NCI-H2029 treated with DMSO at 0.1 percent for 48 hours (cell line): ENCODE measurements at regions not wholly inside any gene's neighbourhood (a gene's known extent, or its start where the extent isn't known, plus 50 kb on each side); places are given as distances from the start of the nearest gene placed in this dataset.

Source experiments
- DNase-seq: peaks from one replicate; lab custom pipeline; 2025; lab: John Stamatoyannopoulos, UW

GRCh38 chr13:105790923-105791322 is 744.5 kb downstream of the EFNB2 start:
- DNase-seq, result no peak

DNA sequence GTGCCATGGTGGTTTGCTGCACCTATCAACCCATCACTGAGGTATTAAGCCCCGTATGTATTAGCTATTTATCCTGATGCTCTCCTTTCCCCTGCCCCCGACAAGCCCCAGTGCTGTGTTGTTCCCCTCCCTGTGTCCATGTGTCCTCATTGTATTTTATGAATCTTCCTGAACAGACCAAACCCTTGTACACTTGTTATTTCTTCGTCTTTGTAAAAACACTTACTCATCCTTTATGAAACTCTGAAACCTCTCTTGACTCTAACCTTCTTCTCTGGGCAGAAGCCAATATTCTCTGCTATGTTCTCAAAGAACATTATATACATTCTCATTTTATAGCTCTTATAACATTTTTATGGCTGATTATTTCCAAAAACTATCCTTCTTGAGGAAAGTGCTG is 746.9 kb downstream of the EFNB2 start:
- no peak for DNase-seq

DNA sequence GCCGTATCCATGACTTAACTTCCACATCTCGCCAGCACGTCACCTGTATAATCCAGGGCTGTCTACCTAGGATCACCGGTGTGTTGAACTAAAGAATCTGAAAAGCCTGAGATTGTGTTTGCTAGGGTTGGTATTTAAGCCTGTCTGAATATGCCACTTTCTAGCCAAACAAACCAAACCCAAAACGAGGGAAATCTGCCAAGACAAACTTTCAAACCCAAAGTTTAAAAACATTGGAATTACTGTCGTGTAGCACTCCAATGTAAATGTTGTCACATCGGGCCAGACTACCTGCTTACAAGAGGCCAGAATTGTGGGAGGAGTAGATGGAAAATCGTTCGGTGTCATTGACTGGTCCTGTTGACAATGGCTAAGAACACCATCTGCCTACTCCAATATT is 747.8 kb downstream of the EFNB2 start:
- DNase-seq, result no peak

- DNase-seq, result no peak
Observed at GRCh38 chr13:105785436-105785835, 750.0 kb downstream of the EFNB2 start.

- no peak for DNase-seq
Observed at GRCh38 chr13:105783261-105783660, 752.2 kb downstream of the EFNB2 start.

GRCh38 chr13:105778196-105778595 is 757.3 kb downstream of the EFNB2 start:
- DNase-seq, result no peak

GRCh38 chr13:105774739-105775460 is 760.6 kb downstream of the EFNB2 start:
- no peak for DNase-seq

- no peak for DNase-seq
Observed at GRCh38 chr13:105773863-105774538, 761.5 kb downstream of the EFNB2 start.

DNA sequence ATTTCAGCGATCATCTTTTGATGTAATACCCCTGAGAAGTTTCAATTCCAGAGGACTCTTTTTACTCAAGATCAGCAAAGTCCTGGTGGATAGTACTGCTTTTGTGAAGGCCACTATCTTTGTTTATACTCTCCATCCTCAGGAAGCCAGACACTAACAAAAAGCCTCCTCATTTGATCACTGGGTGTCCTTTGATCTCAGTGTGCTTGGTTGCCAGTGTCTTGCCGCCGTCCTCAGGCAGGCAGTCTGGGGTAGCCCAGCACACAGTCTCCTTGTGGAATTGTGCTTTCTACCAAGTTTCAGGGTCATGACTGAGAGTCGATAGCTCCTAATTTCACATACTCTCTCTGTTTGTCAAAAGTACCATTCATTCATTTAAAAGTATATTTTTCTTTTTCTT is 762.2 kb downstream of the EFNB2 start:
- no peak for DNase-seq

DNA sequence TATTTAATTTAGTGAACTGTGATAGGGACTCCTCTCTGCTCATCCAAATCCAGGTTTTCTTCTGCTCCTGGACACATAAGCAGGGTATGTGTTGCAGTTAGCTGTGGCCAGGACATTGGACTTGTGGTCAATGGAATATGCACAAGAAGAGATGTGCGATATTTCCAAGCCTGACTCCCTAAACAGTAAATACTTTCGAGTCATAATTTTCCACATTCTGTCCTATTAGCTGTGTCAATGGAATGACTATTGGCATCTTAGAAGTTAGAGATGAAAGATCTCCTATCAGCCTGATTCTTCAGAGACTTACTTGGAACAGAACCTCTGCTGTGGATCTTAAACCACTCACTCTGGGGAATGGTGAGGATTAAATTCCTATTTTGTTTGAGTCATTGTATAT is 771.0 kb downstream of the EFNB2 start:
- DNase-seq, result no peak

DNA sequence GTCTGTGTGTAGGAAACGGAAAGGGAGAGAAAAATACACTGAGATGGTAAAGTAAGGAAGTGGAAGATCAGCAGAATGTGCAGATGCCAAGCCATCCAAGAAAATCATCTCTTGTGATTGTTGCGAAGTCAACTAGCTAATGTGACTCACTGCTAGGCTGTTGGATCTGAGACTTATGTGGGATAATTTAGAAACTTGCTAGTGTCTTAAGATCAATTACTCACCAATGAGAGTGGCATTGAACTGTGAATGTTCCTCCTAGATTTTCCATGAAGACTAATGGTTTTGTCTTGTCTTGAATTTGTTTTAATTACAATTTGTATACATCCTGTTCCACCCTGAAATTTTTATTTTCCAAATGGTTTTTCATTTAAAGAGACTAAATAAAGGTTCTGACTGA is 771.6 kb downstream of the EFNB2 start:
- no peak for DNase-seq

- DNase-seq, result no peak
Observed at GRCh38 chr13:105762096-105762495, 773.4 kb downstream of the EFNB2 start.

GRCh38 chr13:105758918-105759860 is 776.3 kb downstream of the EFNB2 start:
- no peak for DNase-seq

- no peak for DNase-seq
Observed at GRCh38 chr13:105740739-105741138, 794.7 kb downstream of the EFNB2 start.

DNA sequence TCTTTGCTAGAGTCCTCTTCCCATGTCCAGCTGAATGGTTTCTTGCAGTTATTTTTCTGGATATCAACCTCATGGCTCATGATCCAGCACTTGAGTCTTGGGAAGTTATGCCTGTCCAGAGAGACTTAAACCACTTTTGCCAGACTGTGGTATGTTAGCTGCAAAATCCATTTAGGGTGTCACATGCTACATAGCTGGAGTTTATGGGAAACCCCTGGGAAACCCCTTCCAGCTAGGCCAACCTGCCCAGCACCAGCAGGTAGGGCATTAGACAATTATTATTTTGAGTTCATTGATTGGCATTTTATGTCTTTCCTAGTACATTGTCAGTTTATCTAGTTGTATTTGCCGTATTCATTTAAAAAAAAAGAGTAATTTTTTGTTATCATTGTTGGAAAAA is 797.8 kb downstream of the EFNB2 start:
- no peak for DNase-seq

DNA sequence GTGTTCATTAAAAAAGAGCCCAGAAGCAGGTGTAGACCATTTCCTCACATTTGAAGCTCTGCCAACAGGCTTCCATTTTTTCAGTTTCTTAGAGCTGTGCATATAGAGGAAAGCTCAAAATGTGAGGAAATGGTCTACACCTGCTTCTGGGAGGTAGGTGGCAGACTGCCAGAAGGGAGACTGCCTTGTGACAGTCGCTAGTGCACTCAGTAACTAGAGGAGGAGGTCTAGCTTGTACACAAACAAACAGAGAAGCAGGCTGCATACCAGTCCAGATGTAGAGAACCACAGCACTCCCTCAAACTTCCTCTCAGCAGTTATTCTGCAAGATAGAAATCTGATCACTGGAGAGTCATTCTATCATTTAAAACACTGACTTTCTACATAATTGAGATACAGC is 800.2 kb downstream of the EFNB2 start:
- DNase-seq, result peak; percentile 37

DNA sequence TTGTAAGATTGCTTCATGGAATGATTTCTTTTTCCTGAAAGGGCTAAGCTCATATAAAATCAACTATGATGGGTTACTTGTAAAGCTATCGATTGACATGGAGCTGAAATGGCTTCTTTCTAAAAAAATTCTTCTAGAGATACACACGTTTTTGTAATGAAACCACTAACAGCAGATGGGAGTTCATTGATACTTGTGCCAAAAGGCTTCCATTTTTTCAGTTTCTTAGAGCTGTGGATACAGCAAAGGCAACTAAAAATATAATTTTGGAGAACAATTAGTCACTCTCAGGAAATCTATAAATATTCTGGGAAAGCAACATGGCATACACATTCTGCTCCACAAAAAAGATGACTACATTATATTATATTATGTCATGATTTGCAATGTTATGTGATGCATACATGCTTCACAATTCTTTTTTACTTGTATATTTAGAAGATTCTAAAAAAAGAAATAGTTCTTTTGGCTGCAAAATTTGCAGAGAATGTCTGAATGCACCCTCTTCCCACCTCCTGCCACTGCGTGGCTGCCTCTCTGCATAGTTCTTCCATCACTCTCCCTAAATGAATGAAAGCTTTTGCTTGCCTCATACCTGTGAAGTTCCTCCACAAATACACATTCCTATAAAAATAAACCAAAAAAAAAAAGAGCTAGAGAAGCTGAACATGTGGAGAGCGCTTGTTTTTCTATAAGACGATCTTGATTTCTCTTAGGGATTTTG is 802.5 kb downstream of the EFNB2 start:
- no peak for DNase-seq

- DNase-seq, result no peak
Observed at GRCh38 chr13:105725887-105726286, 809.6 kb downstream of the EFNB2 start.

- DNase-seq, result no peak
Observed at GRCh38 chr13:105721016-105721415, 814.4 kb downstream of the EFNB2 start.

GRCh38 chr13:105719859-105720258 is 815.6 kb downstream of the EFNB2 start:
- DNase-seq, result no peak

GRCh38 chr13:105709181-105709580 is 826.3 kb downstream of the EFNB2 start:
- no peak for DNase-seq

GRCh38 chr13:105703843-105704242 is 831.6 kb downstream of the EFNB2 start:
- no peak for DNase-seq
